ENCODE measurements at regions not wholly inside any gene's neighbourhood (a gene's known extent, or its start where the extent isn't known, plus 50 kb on each side); places are given as distances from the start of the nearest gene placed in this dataset.

DNA sequence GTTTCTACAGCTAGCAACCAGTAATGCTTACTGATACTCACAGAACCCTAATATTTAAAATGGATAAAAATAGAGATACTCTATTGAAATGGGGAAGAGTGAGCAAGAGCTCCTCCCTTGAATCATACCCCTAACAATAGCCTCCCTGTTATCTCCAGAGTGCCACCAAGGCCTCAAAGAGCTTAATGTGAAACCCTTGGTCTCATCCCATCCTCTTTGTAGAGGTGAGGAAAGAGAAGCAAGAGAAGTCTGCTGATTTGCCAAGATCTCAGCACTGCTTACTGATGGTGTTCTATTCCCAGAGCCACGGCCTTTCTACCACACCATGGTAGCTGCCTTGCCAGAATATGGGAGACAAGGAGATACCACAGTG is 463.4 kb upstream of the PROK2 start:
- H3K4me1 ChIP-seq (ENCODE audit: insufficient read depth, poor library complexity, severe bottlenecking): no peaks in the 10 kb centered on the region
- no peak overlapping the region for H3K27ac ChIP-seq (ENCODE audit: poor library complexity, severe bottlenecking)
- H3K27me3 ChIP-seq (ENCODE audit: insufficient read depth, poor library complexity, severe bottlenecking): no peaks in the 10 kb centered on the region
- no peak for TF ChIP-seq CTCF (IDR thresholded peaks at IDR 0.05; ENCODE audit: poor library complexity, severe bottlenecking)
- H3K9me3 ChIP-seq (ENCODE audit: severe bottlenecking): no peaks in the 10 kb centered on the region
- no peak overlapping the region for H3K4me3 ChIP-seq (ENCODE audit: severe bottlenecking)
- no peak for DNase-seq (ENCODE audit: low spot score)
- no peak for ATAC-seq (ENCODE audit: low read depth)
- no peaks in the 10 kb centered on the region for H3K36me3 ChIP-seq (ENCODE audit: low read depth)

DNA sequence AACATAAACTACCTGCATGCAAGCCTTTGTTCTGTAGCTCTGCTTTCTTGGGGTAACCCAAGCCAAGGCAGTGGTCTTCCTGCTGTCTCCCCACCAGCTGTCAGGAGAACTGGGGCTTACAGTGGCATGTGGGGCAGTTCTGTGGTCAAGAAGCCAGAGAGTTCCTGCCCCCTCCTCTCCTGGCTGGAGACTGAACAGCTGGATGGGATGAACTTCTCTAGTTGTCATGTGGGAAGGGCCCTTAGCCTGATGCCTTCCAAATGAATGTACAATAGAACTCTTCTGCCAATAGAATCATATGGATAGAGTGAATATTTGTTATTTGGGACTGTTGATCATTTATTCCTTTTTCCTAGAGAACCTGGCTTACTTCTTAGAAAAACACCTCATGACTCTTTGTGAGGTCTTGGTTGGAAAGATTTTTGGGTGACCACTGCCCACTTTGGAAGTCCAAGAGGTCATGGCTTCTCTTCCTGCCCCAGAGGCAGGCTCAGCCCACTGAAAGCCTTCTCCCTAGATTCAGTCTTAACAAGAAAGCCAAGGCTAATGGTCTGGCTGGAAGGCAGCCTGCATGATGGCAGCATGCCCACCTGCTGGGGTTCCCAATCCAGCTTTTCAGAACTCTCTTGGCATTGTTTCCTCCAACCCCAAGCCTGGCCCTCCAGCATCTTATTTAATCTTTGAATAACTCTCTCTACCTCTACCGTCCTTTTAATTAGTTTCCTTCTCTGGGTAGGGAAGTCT is 462.9 kb upstream of the PROK2 start:
- TF ChIP-seq CTCF (IDR thresholded peaks at IDR 0.05; ENCODE audit: poor library complexity, severe bottlenecking): no peak
- no peak for ATAC-seq (ENCODE audit: low read depth)
- no peaks in the 10 kb centered on the region for H3K27me3 ChIP-seq (ENCODE audit: insufficient read depth, poor library complexity, severe bottlenecking)

GRCh38 chr3:72247126-72247525 is 462.2 kb upstream of the PROK2 start:
- Histone ChIP-seq H3K4me3 (ENCODE audit: severe bottlenecking) (no peak overlapping the region), H3K4me1 (ENCODE audit: insufficient read depth, poor library complexity, severe bottlenecking) (no peaks in the 10 kb centered on the region), H3K36me3 (ENCODE audit: low read depth) (no peaks in the 10 kb centered on the region), H3K9me3 (ENCODE audit: severe bottlenecking) (no peaks in the 10 kb centered on the region), H3K27me3 (ENCODE audit: insufficient read depth, poor library complexity, severe bottlenecking) (no peaks in the 10 kb centered on the region), H3K27ac (ENCODE audit: poor library complexity, severe bottlenecking) (no peak overlapping the region)
- ATAC-seq (ENCODE audit: low read depth) (no peak), DNase-seq (ENCODE audit: low spot score) (no peak)
- no peak for TF ChIP-seq CTCF (IDR thresholded peaks at IDR 0.05; ENCODE audit: poor library complexity, severe bottlenecking)

More for the DNA sequence above, 462.9 kb upstream of the PROK2 start:
- no peaks in the 10 kb centered on the region for H3K36me3 ChIP-seq (ENCODE audit: low read depth)
- no peaks in the 10 kb centered on the region for H3K9me3 ChIP-seq (ENCODE audit: severe bottlenecking)
- DNase-seq (ENCODE audit: low spot score): no peak
- no peaks in the 10 kb centered on the region for H3K4me1 ChIP-seq (ENCODE audit: insufficient read depth, poor library complexity, severe bottlenecking)
- H3K27ac ChIP-seq (ENCODE audit: poor library complexity, severe bottlenecking): no peak overlapping the region
- no peak overlapping the region for H3K4me3 ChIP-seq (ENCODE audit: severe bottlenecking)

DNA sequence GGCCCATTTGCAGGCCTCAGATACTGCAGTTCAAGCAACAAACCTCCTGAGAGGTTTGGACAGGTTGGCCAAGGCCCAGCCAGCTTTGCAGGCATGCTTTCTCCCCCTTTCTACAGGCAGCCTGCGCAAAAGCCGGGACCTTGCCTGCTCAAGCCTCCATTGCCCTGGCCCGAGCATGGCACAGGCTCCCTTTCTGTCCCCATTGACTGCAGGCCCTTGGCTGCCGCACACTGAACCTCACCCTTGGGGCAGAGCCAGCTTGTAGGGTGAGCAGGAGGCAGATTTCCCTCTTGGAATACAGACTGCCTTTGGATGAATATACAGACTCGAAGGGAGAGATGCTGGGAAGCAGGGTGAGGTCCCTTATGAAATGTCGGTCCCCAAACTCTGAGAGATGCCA is 461.7 kb upstream of the PROK2 start:
- no peak overlapping the region for H3K4me3 ChIP-seq (ENCODE audit: severe bottlenecking)
- H3K4me1 ChIP-seq (ENCODE audit: insufficient read depth, poor library complexity, severe bottlenecking): no peaks in the 10 kb centered on the region
- DNase-seq (ENCODE audit: low spot score) (no peak), ATAC-seq (ENCODE audit: low read depth) (no peak)
- H3K27ac ChIP-seq (ENCODE audit: poor library complexity, severe bottlenecking): no peak overlapping the region
- no peak for TF ChIP-seq CTCF (IDR thresholded peaks at IDR 0.05; ENCODE audit: poor library complexity, severe bottlenecking)
- H3K27me3 ChIP-seq (ENCODE audit: insufficient read depth, poor library complexity, severe bottlenecking): no peaks in the 10 kb centered on the region
- H3K9me3 ChIP-seq (ENCODE audit: severe bottlenecking): no peaks in the 10 kb centered on the region
- H3K36me3 ChIP-seq (ENCODE audit: low read depth): no peaks in the 10 kb centered on the region

- no peak overlapping the region for H3K27ac ChIP-seq (ENCODE audit: poor library complexity, severe bottlenecking)
- no peak for TF ChIP-seq CTCF (IDR thresholded peaks at IDR 0.05; ENCODE audit: poor library complexity, severe bottlenecking)
- DNase-seq (ENCODE audit: low spot score) (no peak), ATAC-seq (ENCODE audit: low read depth) (no peak)
- no peaks in the 10 kb centered on the region for H3K9me3 ChIP-seq (ENCODE audit: severe bottlenecking)
- H3K4me1 ChIP-seq (ENCODE audit: insufficient read depth, poor library complexity, severe bottlenecking): no peaks in the 10 kb centered on the region
- no peaks in the 10 kb centered on the region for H3K27me3 ChIP-seq (ENCODE audit: insufficient read depth, poor library complexity, severe bottlenecking)
- no peak overlapping the region for H3K4me3 ChIP-seq (ENCODE audit: severe bottlenecking)
- H3K36me3 ChIP-seq (ENCODE audit: low read depth): no peaks in the 10 kb centered on the region
Observed at GRCh38 chr3:72245183-72245811, 460.3 kb upstream of the PROK2 start.
